BJ (cell line): ENCODE measurements at regions not wholly inside any gene's neighbourhood (a gene's known extent, or its start where the extent isn't known, plus 50 kb on each side); places are given as distances from the start of the nearest gene placed in this dataset.

ENCODE experiments used
- CTCF ChIA-PET: fragments of 350-600 bp; formaldehyde crosslinking; extraction: SDS; loops from one replicate; lab custom pipeline; 2021; ENCODE audit warnings: antibody characterized with exemption, inconsistent platforms; lab: Yijun Ruan, JAX
- POLR2A ChIA-PET: fragments of 300-600 bp; sonication (Branson Sonifier 250); formaldehyde crosslinking; extraction: SDS; loops from one replicate; lab custom pipeline; 2021; ENCODE audit warnings: antibody characterized with exemption; lab: Charles Lee
- DNase-seq: peaks from one replicate; pipeline ENCODE4 v3.0.0-alpha.2; 2011; ENCODE audit warnings: low read depth
- H3K27me3 ChIP-seq: 2 replicates; pipeline ENCODE4 v1.6.0; 2011; ENCODE audit warnings: low read length; ENCODE audit not compliant: control insufficient read depth, insufficient read depth
- H3K36me3 ChIP-seq: 2 replicates; pipeline ENCODE4 v1.5.1; 2011; ENCODE audit warnings: low read length; ENCODE audit not compliant: control insufficient read depth, insufficient read depth
- H3K4me3 ChIP-seq: 2 replicates; pipeline ENCODE4 v1.5.1; 2011; ENCODE audit warnings: low read depth, mild to moderate bottlenecking, control low read depth, low read length
- CTCF ChIP-seq: IDR thresholded peaks from 2 replicates; pipeline ENCODE4 v1.5.1; 2011; ENCODE audit warnings: low read depth, mild to moderate bottlenecking, control low read depth, inconsistent platforms, low read length, moderate library complexity; ENCODE audit not compliant: insufficient read depth

- no peaks in the 10 kb centered on the region for H3K36me3 ChIP-seq
- H3K4me3 ChIP-seq = no peak overlapping the region
- no peak for DNase-seq
- POLR2A ChIA-PET = no interaction called here
- no peaks in the 10 kb centered on the region for H3K27me3 ChIP-seq
- CTCF ChIA-PET = no interaction called here
- TF ChIP-seq CTCF = no peak
Observed at GRCh38 chr18:45201489-45201888, 413.8 kb upstream of the SLC14A2 start.

- H3K36me3 ChIP-seq = no peaks in the 10 kb centered on the region
- no peaks in the 10 kb centered on the region for H3K27me3 ChIP-seq
- H3K4me3 ChIP-seq = no peak overlapping the region
- CTCF ChIA-PET = interaction anchor here (1.2 kb wide), 1 partner anchor 11 kb away, joined by 3 read pairs; no protein-coding TSS in a partner anchor
- POLR2A ChIA-PET = no interaction called here
- TF ChIP-seq CTCF = no peak
- DNase-seq = no peak
Observed at GRCh38 chr18:45202061-45202460, 413.2 kb upstream of the SLC14A2 start.

GRCh38 chr18:45203677-45204076 lies 411.6 kb upstream of the SLC14A2 start:
- POLR2A ChIA-PET = no interaction called here
- TF ChIP-seq CTCF = no peak
- Histone ChIP-seq H3K4me3 (no peak overlapping the region), H3K36me3 (no peaks in the 10 kb centered on the region), H3K27me3 (no peaks in the 10 kb centered on the region)
- no peak for DNase-seq
- CTCF ChIA-PET = interaction anchor here (1.7 kb wide), 1 partner anchor 10 kb away, joined by 9 read pairs; no protein-coding TSS in a partner anchor

- Histone ChIP-seq H3K36me3 (no peaks in the 10 kb centered on the region), H3K4me3 (no peak overlapping the region), H3K27me3 (no peaks in the 10 kb centered on the region)
- ChIA-PET POLR2A (no interaction called here), CTCF (interaction anchor here (0.6 kb wide), 1 partner anchor 845 kb away, joined by 3 read pairs; no protein-coding TSS in a partner anchor)
- no peak for DNase-seq
- no peak for TF ChIP-seq CTCF
Observed at GRCh38 chr18:45207328-45207727, 407.9 kb upstream of the SLC14A2 start.

GRCh38 chr18:45208164-45208563 lies 407.1 kb upstream of the SLC14A2 start:
- ChIA-PET POLR2A (no interaction called here), CTCF (interaction anchor here (0.6 kb wide), 1 partner anchor 844 kb away, joined by 3 read pairs; no protein-coding TSS in a partner anchor)
- no peak for TF ChIP-seq CTCF
- Histone ChIP-seq H3K27me3 (no peaks in the 10 kb centered on the region), H3K36me3 (no peaks in the 10 kb centered on the region), H3K4me3 (no peak overlapping the region)
- DNase-seq = no peak
